Left cardiac atrium (tissue), 4 donors: ENCODE measurements at regions not wholly inside any gene's neighbourhood (a gene's known extent, or its start where the extent isn't known, plus 50 kb on each side); places are given as distances from the start of the nearest gene placed in this dataset.
"Not testable (repeated sequence)": the region's sequence is repeated elsewhere in the genome, so short reads cannot be mapped to it uniquely, and the experiment has no call there.

Experiments used
- ATAC-seq, 2 donors: fragments of 200-7000 bp; cut with Tn5 transposase; one replicate each; pipeline ENCODE4 v1.9.1; 2020; ENCODE audit warnings: mild to moderate bottlenecking in 2 of 2, moderate library complexity in 2 of 2
- DNase-seq: peaks from one replicate; pipeline ENCODE4 v3.0.0-alpha.2; 2020
- intact Hi-C, 2 donors: fragments of 100-400 bp; cut with DNase I; formaldehyde crosslinking; loops; one replicate each; pipeline versions ENCODE4 v1.14.1 to v1.15.1; 2022 to 2023
- donor health status: DM: no; HTN: yes; CAD: no.
- donor health status: DM: no; HTN: yes; CAD: no; lungs with severe emphysema.
- donor health status: DM: yes; HTN: yes; CAD: no.
- donor health status: Dilated cardiomyopathy.

DNA sequence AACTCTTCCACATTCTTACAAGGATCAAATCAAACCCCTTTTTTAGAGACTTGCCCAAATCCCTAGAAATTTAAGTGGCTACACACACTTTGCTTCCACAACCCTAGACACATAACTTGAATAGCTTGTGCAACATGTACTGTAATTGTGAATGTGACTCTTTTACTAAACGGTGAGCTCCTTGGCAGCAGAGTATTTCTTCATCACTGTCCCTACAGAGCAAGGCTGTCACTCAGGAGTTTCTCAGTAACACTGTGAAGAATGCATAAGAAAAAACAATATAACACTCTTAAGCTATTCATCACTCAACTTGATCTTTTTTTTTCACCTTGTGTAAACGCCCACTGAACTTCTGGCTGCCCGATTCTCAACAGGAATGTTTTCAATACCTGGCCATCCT, 53.8 kb upstream of the ADAMTS18 start:
- intact Hi-C loops, result no loop called here
- no peak for ATAC-seq
- DNase-seq, result no peak

- DNase-seq, result no peak
- ATAC-seq, result no peak
- intact Hi-C loops, result no loop called here
Observed at GRCh38 chr16:77491091-77491490, 56.3 kb upstream of the ADAMTS18 start.

GRCh38 chr16:77496934-77497333, 62.1 kb upstream of the ADAMTS18 start:
- intact Hi-C loops, result no loop called here
- DNase-seq (no peak), ATAC-seq (no peak)

DNA sequence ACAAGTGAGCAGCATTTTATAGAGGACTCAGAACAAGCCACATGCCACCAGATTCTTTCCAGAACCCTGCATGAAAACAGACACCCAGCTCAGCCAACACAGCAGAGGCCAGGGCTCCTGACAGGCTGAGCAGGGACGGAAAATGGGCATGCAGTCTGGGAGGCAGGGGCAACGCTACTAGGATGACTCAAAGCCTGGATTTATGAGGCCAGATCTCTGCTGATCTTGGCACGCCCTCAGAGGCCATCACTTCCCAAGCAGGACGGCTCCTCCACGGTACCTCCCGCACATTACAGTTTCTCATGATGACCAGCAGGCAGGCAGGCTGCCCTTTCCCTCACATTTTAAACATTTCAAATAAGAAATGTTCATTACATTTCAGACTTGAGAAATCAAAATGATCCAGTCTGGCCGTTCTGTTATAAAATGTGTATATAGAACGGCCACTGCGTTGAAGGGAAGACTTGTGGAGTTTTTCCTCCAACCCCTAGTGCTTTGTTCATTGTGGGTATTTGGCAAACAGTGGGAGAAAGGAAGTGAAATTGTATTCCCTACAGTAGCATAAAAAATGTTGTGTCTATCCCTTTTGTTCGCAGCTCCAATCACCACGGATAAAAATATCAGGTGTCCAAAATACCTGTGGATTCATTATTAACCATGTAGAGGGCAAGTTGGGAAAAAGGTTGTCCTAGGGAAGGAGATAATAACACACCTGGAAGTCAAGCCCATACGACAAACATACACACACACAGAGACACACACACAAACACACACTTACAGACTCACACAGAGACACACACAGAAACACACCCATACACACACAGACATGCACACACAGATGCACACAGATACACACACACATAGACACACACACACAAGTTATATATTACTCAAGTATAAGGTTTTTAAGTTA, 64.8 kb upstream of the ADAMTS18 start:
- DNase-seq (peak; percentile 81), ATAC-seq (peak; percentile 79 to 97)
- intact Hi-C loops, result no loop called here

DNA sequence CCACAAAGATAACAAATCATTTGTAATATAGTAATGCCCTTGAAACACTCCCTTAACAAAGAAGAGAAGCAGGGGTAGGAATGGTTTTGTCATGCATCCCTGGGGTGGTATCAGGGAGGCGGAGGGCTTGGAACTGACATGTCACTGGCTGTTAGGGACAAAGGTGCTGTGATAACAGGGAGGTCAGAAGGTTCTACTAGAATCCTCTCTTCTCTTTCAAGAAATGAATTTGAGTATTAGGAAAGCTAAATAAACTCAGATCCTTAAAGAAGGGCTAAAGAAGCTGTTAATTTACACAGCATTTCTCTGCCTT, 65.4 kb upstream of the ADAMTS18 start:
- ATAC-seq (no peak), DNase-seq (no peak)
- intact Hi-C loops, result no loop called here

DNA sequence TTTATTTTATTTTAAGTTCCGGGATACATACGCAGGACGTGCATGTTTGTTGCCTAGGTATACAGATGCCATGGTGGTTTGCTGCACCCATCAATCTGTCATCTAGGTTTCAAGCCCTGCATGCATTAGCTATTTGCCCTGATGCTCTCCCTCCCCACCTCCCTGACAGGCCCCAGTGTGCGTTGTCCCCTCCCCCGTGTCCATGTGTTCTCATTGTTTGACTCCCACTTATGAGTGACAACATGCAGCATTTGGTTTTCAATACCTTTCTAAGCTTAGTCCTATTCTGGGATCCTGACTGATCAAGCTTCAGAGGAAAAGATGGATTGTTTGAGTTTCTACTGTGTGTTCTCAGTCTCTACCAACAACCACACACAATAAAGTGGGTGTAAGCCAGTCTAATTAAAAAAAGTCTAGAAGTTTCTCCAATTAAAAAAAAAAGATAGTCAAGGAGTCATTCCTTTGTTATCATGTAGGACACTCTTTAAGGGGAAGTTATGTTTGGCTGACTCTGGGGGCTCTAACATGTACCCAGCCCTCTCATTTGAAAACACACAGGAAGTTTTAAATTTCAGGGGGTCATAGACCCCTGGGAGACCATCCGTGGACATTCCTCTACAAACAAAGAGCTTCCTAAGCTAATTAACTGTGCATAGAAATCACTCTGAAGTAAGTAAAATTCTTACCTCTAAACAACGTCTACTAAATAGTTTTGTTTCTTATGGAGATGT, 66.3 kb upstream of the ADAMTS18 start:
- ATAC-seq, result no peak
- intact Hi-C loops, result no loop called here
- DNase-seq, result no peak

- no peak for ATAC-seq
- intact Hi-C loops, result no loop called here
- no peak for DNase-seq
Observed at GRCh38 chr16:77502448-77502847, 67.6 kb upstream of the ADAMTS18 start.

- DNase-seq, ATAC-seq, intact Hi-C loops: not testable (repeated sequence)
Observed at GRCh38 chr16:77506492-77506891, 71.7 kb upstream of the ADAMTS18 start.

DNA sequence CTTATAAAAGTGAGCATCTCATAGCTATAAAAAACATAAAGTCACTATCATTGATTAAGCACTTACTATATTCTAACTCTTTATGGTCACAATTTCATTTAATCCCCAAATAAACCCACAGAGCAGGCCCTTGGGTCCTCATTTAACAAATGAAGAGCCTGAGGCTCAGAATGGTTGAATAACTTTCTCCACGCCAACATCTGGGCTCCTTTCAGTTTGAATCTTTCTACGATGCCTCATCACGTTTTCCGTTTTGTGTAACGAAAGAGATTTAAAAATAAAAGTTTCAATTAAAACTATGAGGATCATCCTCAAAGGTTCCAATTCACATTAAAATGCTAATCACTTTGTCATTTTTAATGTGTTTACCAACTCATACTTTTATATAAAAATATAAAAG, 74.2 kb upstream of the ADAMTS18 start:
- intact Hi-C loops, result no loop called here
- DNase-seq (no peak), ATAC-seq (no peak)

DNA sequence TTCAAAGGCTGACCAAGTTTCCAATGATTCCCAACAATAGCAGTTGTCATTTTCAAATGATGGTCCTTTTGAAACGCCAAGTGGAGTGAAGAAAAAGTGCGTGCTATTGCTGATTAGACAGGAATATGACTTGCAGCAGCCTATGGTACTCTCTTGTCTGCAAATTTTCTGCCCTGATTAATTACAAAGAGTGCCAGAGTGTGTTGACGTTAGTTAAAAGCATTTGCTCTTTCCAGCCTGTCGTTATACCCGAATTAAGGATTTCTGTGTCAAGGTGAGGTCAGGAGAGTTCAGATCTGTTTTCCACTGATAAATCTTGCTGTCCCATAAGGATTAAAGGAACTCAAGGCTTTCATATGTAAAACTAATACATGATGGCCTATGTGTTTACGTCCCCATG, 75.0 kb upstream of the ADAMTS18 start:
- no peak for ATAC-seq
- intact Hi-C loops, result no loop called here
- DNase-seq, result no peak

- no peak for DNase-seq
- intact Hi-C loops, result no loop called here
Observed at GRCh38 chr16:77511053-77511452, 76.2 kb upstream of the ADAMTS18 start.

GRCh38 chr16:77514500-77515220, 79.8 kb upstream of the ADAMTS18 start:
- DNase-seq (no peak), ATAC-seq (no peak)
- intact Hi-C loops, result no loop called here

More at GRCh38 chr16:77511053-77511452, 76.2 kb upstream of the ADAMTS18 start:
- no peak for ATAC-seq

GRCh38 chr16:77525226-77525625, 90.4 kb upstream of the ADAMTS18 start:
- intact Hi-C loops, ATAC-seq, DNase-seq: not testable (repeated sequence)

- no peak for ATAC-seq
- DNase-seq, result no peak
- intact Hi-C loops, result no loop called here
Observed at GRCh38 chr16:77531752-77532151, 96.9 kb upstream of the ADAMTS18 start.

DNA sequence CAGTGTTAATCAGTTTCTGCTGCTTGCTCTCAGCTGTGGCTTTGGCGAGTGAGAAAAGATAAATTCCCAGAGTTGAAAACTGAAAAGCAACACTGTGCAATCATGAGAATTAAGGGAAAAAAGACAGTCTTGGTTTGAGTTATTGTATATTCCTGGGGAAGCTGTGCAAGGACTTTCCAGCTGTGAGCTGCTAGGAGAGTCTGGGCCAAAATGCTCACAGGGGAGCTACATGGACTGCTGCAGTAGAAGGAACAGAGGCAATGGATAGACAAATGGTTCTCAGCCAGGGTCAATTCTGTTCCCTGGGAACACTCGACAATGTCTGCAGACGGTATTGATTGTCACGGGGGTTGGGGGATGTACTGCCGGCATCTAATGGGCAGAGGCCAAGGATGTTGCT, 102.0 kb upstream of the ADAMTS18 start:
- DNase-seq (no peak), ATAC-seq (no peak)
- intact Hi-C loops, result no loop called here

DNA sequence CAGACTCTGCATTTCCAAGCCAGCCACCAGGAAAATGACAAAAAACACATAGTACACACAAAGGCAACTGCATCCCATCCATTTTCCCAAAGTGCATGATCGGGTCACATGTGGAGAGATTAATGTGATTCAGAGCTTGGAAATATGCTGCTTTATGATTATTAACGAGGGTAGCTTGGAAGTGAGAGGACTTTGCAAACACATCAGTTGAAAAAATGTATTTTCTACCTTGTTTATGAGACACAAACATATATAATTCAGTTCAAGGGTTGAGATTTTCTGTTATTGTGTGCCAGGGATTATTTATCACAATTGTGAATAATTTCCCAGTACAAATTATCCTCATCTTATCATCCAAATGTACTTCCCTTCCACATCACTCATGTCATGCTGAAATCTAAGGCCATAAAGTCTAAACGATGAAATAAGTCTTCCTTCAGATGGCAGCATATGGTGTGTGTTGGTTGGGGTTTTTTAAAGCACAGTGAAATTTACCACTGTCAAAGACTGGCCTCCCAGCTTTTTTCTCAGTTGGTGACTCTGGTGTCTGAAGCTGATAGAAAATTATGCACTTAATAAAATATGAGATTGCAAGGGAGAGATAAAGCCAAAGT, 104.7 kb upstream of the ADAMTS18 start:
- ATAC-seq (no peak), DNase-seq (no peak)
- intact Hi-C loops, result no loop called here

- intact Hi-C loops, result no loop called here
- no peak for DNase-seq
- no peak for ATAC-seq
Observed at GRCh38 chr16:77540646-77541045, 105.8 kb upstream of the ADAMTS18 start.

DNA sequence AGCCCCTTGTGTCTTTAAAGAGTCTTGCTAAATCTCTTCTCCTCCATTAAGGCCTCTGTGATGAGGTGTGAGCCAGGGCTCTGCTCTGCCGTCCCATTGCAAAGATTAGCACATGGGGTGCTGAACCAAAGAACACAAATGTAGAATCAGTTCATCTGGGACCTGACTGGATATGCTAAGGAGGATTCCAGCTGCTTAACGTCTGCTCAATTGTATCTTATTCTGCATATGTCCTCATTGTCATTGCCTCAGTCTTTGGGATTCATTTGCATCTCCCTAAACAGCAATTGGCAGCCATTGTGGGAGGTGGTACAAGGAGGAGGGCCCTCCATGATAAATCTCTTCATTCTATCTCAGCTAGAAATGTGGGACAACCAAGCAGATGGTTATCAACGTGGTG, 106.3 kb upstream of the ADAMTS18 start:
- no peak for ATAC-seq
- DNase-seq, result no peak
- intact Hi-C loops, result no loop called here

- intact Hi-C loops, result no loop called here
- DNase-seq (no peak), ATAC-seq (no peak)
Observed at GRCh38 chr16:77548151-77548550, 113.3 kb upstream of the ADAMTS18 start.

DNA sequence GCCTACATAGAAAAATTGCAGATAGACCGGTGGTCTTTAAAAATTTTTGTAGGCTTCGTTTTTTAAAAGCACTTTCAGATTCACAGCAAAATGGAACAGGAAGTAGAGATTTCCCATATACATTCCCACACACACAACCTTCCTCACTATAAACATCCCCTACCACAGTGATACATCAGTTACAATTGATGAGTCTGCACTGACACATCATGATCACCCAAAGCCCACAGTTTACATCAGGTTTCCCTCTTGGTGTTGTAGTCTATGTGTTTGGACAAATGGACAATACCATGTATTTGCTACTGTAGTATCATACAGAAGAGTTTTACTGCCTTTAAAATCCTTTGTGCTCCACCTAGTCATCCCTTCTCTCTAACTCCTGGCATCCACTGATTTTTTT, 113.9 kb upstream of the ADAMTS18 start:
- ATAC-seq (no peak), DNase-seq (no peak)
- intact Hi-C loops, result no loop called here
